ENCODE measurements at regions not wholly inside any gene's neighbourhood (a gene's known extent, or its start where the extent isn't known, plus 50 kb on each side); places are given as distances from the start of the nearest gene placed in this dataset.

DNA sequence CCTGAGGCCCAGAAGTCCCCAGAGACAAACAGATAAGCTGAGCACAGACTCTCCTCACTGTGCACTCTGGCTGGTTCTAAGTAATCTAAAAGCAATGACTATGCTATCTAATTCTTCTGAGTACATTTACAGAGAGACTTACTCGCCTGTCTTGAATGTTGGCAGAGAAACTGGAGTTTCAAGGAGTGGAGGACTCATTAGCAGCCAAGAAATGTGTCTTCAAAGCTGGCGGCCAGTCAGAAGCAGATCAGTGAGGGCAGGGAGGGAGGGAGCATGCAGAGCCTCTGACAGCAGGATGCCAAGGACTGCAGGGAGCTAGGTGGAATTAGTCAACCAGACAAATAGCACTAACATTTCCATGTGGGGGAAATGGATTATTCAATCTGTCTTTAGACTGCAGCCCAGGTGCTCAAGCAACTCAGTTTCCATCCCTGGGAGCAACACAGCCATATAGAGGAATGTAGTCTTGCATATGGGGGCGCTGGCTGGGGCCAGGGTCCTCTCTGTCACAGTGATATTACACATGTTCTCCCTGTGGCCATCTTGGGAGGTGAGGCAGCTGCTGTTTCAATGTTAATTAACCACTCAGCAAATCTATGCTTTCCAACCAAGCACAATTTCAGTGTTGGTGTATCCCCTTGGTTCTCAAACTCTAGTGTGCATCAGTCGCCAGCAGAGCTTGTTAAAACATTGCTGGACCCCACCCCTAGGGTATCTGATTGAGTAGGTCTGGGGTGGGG lies 97.9 kb downstream of the CCNA1 start:
- no peak for TF ChIP-seq EZH2 (IDR thresholded peaks at IDR 0.05; ENCODE audit: low read length, missing control alignments)
- TF ChIP-seq, protein P1, sequence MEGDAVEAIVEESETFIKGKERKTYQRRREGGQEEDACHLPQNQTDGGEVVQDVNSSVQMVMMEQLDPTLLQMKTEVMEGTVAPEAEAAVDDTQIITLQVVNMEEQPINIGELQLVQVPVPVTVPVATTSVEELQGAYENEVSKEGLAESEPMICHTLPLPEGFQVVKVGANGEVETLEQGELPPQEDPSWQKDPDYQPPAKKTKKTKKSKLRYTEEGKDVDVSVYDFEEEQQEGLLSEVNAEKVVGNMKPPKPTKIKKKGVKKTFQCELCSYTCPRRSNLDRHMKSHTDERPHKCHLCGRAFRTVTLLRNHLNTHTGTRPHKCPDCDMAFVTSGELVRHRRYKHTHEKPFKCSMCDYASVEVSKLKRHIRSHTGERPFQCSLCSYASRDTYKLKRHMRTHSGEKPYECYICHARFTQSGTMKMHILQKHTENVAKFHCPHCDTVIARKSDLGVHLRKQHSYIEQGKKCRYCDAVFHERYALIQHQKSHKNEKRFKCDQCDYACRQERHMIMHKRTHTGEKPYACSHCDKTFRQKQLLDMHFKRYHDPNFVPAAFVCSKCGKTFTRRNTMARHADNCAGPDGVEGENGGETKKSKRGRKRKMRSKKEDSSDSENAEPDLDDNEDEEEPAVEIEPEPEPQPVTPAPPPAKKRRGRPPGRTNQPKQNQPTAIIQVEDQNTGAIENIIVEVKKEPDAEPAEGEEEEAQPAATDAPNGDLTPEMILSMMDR (conservative IDR thresholded peaks at IDR 0.05 in 1 of 2, IDR thresholded peaks at IDR 0.05 in 1 of 2; ENCODE audit: low read depth in 1 of 2, low read length in 2 of 2) = no peak
- DNase-seq (ENCODE audit: low read depth in 2 of 2) = peak in 1 of 2 donors; percentile 88

DNA sequence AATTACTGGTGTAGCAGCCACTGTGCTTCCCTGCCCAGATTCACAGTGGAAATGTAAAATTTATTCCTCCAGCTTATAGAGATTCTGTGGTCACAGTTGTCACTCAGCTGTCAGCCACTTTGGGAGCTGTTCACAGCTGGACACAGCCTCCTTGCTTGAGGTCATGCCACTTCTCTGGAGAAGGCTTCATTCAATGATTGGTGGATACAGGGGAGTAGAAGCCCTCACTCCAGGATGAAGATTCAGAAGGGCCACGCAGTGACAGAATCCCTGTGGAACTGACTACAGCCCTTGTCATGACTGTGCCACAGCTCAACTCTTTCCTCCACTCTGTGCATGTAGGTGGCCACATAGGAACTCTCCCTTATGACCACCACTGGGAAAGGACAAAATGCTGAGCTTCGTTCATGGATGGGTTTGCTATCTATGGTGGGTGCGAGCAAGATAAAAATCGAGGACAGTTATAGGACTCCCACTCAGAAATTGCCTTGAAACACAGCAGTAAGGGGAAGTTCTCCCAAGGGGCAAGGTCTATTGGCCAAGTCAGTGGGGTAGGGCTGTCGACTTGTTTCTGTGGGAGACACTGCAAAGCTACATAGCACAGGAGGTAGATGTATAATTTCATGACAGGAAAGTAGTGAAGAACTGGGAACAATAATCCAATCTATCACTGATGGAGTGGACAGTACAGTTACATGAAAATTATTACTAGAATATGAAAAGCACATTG lies 98.7 kb downstream of the CCNA1 start:
- no peak overlapping the region for H3K27ac ChIP-seq (ENCODE audit: insufficient read depth, low read length)
- H3K9ac ChIP-seq (ENCODE audit: insufficient read depth, low read length) = no peak overlapping the region
- no peaks in the 10 kb centered on the region for H3K4me1 ChIP-seq (ENCODE audit: control insufficient read depth, extremely low read depth, insufficient read depth, low read length)
- no peaks in the 10 kb centered on the region for H3K36me3 ChIP-seq (ENCODE audit: control insufficient read depth, insufficient read depth, low read length)
- H3K4me3 ChIP-seq (replicated peaks in 1 of 4; ENCODE audit: control extremely low read depth in 1 of 4, insufficient read depth in 1 of 4, low read depth in 3 of 4, low read length in 4 of 4) = no peak overlapping the region
- no peak overlapping the region for H2AFZ ChIP-seq (ENCODE audit: low read length)
- DNase-seq (ENCODE audit: low read depth in 2 of 2) = no peak
- H4K20me1 ChIP-seq (ENCODE audit: control insufficient read depth, extremely low read depth, insufficient read depth, low read length) = no peaks in the 10 kb centered on the region
- no peak overlapping the region for H3K4me2 ChIP-seq (ENCODE audit: extremely low read depth, insufficient read depth, low read length)
- no peaks in the 10 kb centered on the region for H3K27me3 ChIP-seq (ENCODE audit: control insufficient read depth, insufficient read depth, low read length)
- no peaks in the 10 kb centered on the region for H3K9me3 ChIP-seq (ENCODE audit: control insufficient read depth, insufficient read depth, low read depth, low read length)
- TF ChIP-seq EZH2 (IDR thresholded peaks at IDR 0.05; ENCODE audit: low read length, missing control alignments) = no peak
- TF ChIP-seq, protein P1 (conservative IDR thresholded peaks at IDR 0.05 in 1 of 2, IDR thresholded peaks at IDR 0.05 in 1 of 2; ENCODE audit: low read depth in 1 of 2, low read length in 2 of 2) = no peak
- H3K79me2 ChIP-seq (ENCODE audit: control insufficient read depth, insufficient read depth, low read length) = no peaks in the 10 kb centered on the region

More for the DNA sequence above, 97.9 kb downstream of the CCNA1 start:
- Histone ChIP-seq H3K27ac (ENCODE audit: insufficient read depth, low read length) (no peak overlapping the region), H3K9me3 (ENCODE audit: control insufficient read depth, insufficient read depth, low read depth, low read length) (no peaks in the 10 kb centered on the region), H3K27me3 (ENCODE audit: control insufficient read depth, insufficient read depth, low read length) (no peaks in the 10 kb centered on the region), H3K79me2 (ENCODE audit: control insufficient read depth, insufficient read depth, low read length) (no peaks in the 10 kb centered on the region), H2AFZ (ENCODE audit: low read length) (no peak overlapping the region), H3K4me2 (ENCODE audit: extremely low read depth, insufficient read depth, low read length) (no peak overlapping the region), H3K4me3 (replicated peaks in 1 of 4; ENCODE audit: control extremely low read depth in 1 of 4, insufficient read depth in 1 of 4, low read depth in 3 of 4, low read length in 4 of 4) (no peak overlapping the region), H3K9ac (ENCODE audit: insufficient read depth, low read length) (no peak overlapping the region), H4K20me1 (ENCODE audit: control insufficient read depth, extremely low read depth, insufficient read depth, low read length) (no peaks in the 10 kb centered on the region), H3K4me1 (ENCODE audit: control insufficient read depth, extremely low read depth, insufficient read depth, low read length) (no peaks in the 10 kb centered on the region), H3K36me3 (ENCODE audit: control insufficient read depth, insufficient read depth, low read length) (no peaks in the 10 kb centered on the region)

DNA sequence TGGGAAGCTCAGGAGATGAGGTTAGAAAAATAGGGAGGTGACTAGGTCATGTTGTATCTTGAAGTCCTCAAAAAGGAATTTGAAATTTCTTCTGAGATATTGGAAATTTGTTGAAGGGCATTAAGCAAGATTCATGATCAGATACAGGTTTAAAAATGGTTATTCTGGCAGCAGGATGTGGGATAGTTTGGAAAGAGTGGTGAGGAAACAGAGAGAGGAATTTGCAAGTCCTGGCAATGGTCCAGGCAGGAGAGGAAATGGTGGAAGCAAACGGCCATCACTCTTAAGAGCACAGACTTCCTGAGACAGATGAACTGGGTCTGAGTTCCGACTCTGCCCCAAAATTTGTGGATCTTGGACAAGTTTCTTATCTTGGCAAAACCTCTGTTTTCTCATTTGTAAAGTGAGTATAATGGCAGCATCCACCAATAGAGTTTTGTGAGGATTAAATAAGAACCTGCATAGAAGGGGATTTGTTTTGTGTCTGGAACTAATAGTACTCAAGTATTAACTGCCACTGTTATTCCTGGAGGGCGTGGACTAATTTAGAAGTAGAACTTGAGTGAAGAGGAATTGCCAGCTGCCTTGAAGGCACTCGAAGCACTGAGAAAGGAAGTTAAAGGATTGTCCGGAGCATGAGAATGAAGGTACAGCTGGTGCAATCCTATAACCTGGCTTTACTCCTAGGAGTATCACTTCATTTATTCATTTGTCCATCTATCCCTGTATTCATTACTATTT lies 99.6 kb downstream of the CCNA1 start:
- Histone ChIP-seq H3K27me3 (ENCODE audit: control insufficient read depth, insufficient read depth, low read length) (no peaks in the 10 kb centered on the region), H3K4me3 (replicated peaks in 1 of 4; ENCODE audit: control extremely low read depth in 1 of 4, insufficient read depth in 1 of 4, low read depth in 3 of 4, low read length in 4 of 4) (no peak overlapping the region), H3K79me2 (ENCODE audit: control insufficient read depth, insufficient read depth, low read length) (no peaks in the 10 kb centered on the region), H3K4me2 (ENCODE audit: extremely low read depth, insufficient read depth, low read length) (no peak overlapping the region), H3K9me3 (ENCODE audit: control insufficient read depth, insufficient read depth, low read depth, low read length) (no peaks in the 10 kb centered on the region), H3K36me3 (ENCODE audit: control insufficient read depth, insufficient read depth, low read length) (no peaks in the 10 kb centered on the region), H3K9ac (ENCODE audit: insufficient read depth, low read length) (no peak overlapping the region), H3K4me1 (ENCODE audit: control insufficient read depth, extremely low read depth, insufficient read depth, low read length) (no peaks in the 10 kb centered on the region), H2AFZ (ENCODE audit: low read length) (no peak overlapping the region), H4K20me1 (ENCODE audit: control insufficient read depth, extremely low read depth, insufficient read depth, low read length) (no peaks in the 10 kb centered on the region), H3K27ac (ENCODE audit: insufficient read depth, low read length) (no peak overlapping the region)
- DNase-seq (ENCODE audit: low read depth in 2 of 2) = peak in 1 of 2 donors; percentile 64
- no peak for TF ChIP-seq EZH2 (IDR thresholded peaks at IDR 0.05; ENCODE audit: low read length, missing control alignments)

All from fibroblast of lung (primary cell).